HG03571 (cell line): ENCODE measurements at regions not wholly inside any gene's neighbourhood (a gene's known extent, or its start where the extent isn't known, plus 50 kb on each side); places are given as distances from the start of the nearest gene placed in this dataset.
"Not testable (repeated sequence)": the region's sequence is repeated elsewhere in the genome, so short reads cannot be mapped to it uniquely, and the experiment has no call there.

Experiments used
- ATAC-seq: cut with Tn5 transposase; IDR thresholded peaks from one replicate; pipeline ENCODE4 v1.9.1; 2021; ENCODE audit not compliant: unreplicated experiment

- no peak for ATAC-seq
Measured at GRCh38 chr7:17083392-17084165, 201.8 kb upstream of the AGR3 start.

GRCh38 chr7:17084166-17084475 is 202.3 kb upstream of the AGR3 start:
- ATAC-seq, result no peak

GRCh38 chr7:17085186-17085585 is 203.4 kb upstream of the AGR3 start:
- no peak for ATAC-seq

GRCh38 chr7:17086403-17086802 is 204.6 kb upstream of the AGR3 start:
- no peak for ATAC-seq

- no peak for ATAC-seq
Measured at GRCh38 chr7:17090751-17091150, 207.7 kb upstream of the AHR start.

GRCh38 chr7:17093461-17093860 is 205.0 kb upstream of the AHR start:
- ATAC-seq, result no peak

- ATAC-seq, result no peak
Measured at GRCh38 chr7:17094963-17095574, 203.4 kb upstream of the AHR start.

- no peak for ATAC-seq
Measured at GRCh38 chr7:17095931-17096330, 202.5 kb upstream of the AHR start.

- ATAC-seq, result no peak
Measured at GRCh38 chr7:17097668-17098297, 200.7 kb upstream of the AHR start.

- no peak for ATAC-seq
Measured at GRCh38 chr7:17098515-17098914, 199.9 kb upstream of the AHR start.

- ATAC-seq, result no peak
Measured at GRCh38 chr7:17099083-17099973, 199.1 kb upstream of the AHR start.

- not testable (repeated sequence) for ATAC-seq
Measured at GRCh38 chr7:17099974-17100509, 198.4 kb upstream of the AHR start.

- ATAC-seq, result no peak
Measured at GRCh38 chr7:17101207-17101696, 197.2 kb upstream of the AHR start.

GRCh38 chr7:17103170-17103569 is 195.3 kb upstream of the AHR start:
- no peak for ATAC-seq

- ATAC-seq, result no peak
Measured at GRCh38 chr7:17103984-17104383, 194.5 kb upstream of the AHR start.

GRCh38 chr7:17104419-17104818 is 194.0 kb upstream of the AHR start:
- no peak for ATAC-seq

GRCh38 chr7:17105701-17106100 is 192.8 kb upstream of the AHR start:
- ATAC-seq, result no peak

- no peak for ATAC-seq
Measured at GRCh38 chr7:17108049-17108584, 190.3 kb upstream of the AHR start.

- no peak for ATAC-seq
Measured at GRCh38 chr7:17109020-17109419, 189.4 kb upstream of the AHR start.

- not testable (repeated sequence) for ATAC-seq
Measured at GRCh38 chr7:17113770-17114169, 184.7 kb upstream of the AHR start.

- no peak for ATAC-seq
Measured at GRCh38 chr7:17118412-17118811, 180.0 kb upstream of the AHR start.
